Activated CD4-positive, alpha-beta T cell treated with anti-CD3 and anti-CD28 coated beads for 48 hours (primary cell): ENCODE measurements at regions not wholly inside any gene's neighbourhood (a gene's known extent, or its start where the extent isn't known, plus 50 kb on each side); places are given as distances from the start of the nearest gene placed in this dataset.

Experiments
- DNase-seq: peaks from one replicate; pipeline ENCODE4 v3.0.0-alpha.2; 2020

DNA sequence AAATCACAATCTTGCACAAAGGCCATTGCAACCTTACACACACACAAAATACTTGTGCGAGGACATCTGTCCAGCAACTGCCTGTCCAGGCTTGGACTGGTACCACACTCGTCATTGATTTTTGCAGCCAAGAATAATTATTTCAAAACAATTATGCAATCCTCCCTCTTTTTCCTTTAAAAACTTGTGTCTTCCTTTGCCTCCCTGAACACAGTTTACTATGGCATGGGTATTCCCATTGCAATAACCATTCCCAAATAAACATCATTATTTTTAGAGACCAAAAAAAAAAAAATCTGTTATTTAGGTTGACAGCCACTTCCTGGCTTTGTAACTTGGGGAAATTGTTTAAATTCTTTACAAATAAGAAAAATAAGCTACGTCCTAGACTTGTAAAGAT lies 54.0 kb downstream of the C11orf91 start:
- DNase-seq: no peak

DNA sequence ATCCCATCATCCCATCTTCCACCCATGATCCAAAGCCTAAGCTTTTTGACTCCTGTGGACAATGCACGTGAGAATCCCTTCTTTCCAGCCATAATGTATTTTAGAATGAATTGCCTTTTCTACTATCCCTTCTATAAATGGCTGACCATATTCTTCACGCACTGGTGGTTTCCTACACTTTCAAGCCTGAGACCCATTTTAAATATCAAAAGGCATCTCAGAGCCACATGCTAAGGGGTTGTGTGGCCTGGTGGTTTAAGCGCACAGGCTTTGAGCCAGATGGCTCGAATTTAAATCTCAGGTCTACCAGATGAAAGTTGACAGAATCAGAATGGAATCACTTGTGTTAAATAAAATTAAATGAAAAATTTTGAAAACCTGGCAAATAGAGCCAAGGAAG lies 54.5 kb downstream of the C11orf91 start:
- no peak for DNase-seq

DNA sequence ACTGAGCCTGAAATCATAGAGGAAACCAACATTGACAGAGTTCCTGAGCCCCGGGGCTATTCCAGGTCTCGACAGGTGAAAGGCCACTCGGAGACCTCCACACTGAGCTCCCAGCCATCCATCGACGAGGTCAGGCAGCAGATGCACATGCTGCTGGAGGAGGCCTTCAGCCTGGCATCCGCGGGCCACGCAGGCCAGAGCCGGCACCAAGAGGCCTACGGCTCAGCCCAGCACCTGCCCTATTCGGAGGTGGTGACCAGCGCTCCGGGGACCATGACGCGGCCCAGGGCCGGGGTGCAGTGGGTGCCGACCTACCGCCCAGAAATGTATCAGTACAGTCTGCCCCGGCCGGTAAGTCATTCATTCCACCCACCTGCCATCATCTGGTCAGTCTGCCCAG lies 54.9 kb downstream of the C11orf91 start:
- no peak for DNase-seq

DNA sequence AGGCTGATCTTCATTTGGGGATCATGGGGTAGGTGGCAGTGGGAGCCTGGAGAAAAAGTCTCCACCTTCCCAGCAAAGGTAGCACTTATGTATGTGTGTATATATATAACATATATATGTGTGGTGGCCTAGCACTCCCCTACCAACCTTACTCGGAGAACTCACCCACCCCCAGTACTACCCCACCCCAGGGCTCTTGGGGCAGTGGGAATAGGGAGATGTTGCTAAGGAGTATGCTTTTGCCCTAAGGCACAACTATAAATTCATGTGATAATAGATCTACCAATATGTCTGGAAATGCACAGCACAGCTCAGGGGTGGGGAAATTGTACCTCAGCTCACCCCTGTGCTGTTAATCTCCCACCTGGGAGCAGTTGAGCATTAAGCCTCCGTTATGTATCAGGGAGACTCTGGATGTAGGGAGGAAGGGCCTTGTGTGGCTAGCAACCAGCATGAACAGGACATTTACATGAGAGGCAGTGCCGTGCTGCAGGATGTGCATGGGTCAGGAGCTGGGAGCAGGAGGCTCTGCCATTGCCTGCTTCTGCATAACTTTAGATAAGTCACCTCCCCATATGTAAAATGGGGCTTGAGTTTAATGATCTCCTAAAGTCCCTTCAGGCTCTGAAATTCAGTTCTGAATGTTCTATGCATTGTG lies 57.3 kb downstream of the C11orf91 start:
- no peak for DNase-seq

DNA sequence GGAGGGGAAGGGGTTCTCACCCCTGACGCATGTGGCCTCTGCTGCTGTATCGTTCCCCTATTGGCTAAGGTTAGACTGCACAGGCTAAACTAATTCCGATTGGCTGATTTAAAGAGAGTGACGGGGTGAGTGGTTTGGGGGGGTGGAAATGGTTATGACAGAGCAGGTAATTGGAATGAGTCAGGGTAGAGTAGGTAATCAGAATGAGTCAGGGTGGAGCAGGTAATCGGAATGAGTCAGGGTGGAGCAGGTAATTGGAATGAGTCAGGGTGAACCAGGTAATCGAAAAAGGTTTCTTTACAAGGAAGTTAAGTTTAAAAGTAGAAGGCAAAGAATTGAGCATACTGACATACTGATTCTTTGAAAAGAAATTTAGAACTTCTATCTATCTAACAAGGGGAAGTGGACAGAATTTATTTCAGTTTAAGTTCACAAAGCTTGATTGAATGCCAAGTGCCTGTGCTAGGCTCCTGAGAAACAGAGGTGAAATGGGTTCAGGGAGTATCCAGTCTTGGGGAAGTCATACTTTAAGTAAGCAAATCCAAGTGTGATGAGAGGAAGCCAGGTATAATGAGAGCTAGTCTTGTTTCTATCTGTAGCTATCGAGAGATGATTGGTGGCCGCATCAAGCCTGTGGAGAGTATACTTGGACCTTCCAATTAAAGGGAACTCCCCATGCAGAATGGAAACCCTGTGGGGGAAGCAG lies 58.0 kb downstream of the C11orf91 start:
- peak; percentile 6 for DNase-seq

DNA sequence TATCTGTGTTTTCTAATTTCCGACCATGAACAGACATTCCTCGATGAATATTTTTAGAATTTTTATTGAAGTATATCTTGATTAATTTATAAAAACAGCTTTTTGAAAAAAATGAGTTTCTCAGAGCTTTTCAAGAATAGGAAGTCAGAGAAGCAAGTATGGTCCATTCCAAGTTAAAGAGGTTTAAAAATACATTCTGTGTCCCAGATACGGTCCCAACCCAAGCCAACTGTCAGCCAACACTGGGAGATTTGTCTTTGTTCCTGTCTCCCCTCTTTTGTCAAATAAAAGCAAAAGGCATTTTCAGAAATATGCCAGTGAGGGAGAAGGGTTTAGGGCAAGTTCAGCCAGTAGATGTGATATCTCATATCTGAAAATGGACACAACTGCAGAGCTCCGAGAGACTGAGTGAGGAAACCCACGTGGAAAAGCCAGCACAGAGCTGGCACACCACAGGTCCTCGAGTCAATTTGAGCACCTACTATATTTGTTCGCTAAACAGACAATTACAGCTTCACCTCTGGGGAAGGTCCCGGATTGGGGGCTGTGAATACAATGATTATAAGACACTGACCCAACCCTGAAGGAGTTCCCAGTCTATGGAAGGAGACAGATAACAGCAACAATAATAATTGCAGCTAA lies 59.8 kb downstream of the C11orf91 start:
- no peak for DNase-seq

DNA sequence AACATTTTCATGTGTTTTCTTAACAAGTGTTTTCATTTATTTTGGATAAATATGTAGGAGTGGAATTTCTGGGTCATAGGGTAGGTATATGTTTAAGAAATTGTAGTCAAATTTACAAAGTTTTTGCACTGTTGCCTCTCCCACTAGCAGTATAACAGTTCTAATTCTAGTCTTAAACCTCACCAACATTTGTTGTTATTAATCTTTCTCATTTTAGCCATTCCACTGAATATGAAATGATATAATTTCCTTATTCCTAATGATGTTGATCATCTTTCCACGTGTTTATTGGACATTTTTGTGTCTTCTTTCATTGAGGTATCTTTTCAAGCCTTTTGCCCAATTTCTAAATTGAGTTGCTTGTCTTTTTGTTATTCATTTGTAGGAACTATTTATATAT lies 62.0 kb downstream of the C11orf91 start:
- no peak for DNase-seq

DNA sequence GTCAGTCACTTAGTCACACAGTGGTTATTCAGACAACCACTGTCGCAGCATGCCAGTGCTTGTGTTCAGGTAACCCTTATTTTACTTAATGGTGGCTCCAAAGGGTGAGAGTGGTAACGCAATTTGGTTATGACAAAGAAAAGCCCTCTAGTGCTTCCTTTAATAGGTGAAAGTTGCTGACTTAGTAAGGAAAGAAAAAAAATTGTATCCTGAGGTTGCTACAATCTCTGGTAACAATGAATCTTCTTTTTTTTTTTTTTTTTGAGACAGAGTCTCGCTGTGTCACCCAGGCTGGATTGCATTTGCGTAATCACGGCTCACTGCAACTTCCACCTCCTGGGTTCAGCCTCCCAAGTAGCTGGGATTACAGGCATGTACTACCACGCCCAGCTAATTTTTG lies 64.5 kb downstream of the C11orf91 start:
- DNase-seq: no peak

DNA sequence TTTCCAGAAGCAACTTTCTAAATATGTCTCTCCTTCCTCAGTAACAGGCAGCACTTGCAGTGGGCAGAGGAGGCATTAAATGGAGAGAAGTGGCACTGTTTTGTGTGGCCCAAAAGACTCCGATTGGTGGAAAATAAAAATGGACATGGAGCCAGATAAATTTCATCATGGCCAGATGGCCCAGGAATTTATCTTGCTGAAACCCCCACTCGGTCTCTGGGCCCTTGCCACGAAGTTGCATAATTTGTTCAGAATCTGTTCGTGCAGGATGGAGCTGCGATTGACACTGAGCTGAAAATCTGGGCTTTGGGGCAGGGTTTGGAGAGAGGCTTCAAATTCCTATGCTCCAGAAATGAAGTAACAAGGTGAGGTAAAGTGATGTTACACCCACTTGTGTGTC lies 65.5 kb downstream of the C11orf91 start:
- no peak for DNase-seq

DNA sequence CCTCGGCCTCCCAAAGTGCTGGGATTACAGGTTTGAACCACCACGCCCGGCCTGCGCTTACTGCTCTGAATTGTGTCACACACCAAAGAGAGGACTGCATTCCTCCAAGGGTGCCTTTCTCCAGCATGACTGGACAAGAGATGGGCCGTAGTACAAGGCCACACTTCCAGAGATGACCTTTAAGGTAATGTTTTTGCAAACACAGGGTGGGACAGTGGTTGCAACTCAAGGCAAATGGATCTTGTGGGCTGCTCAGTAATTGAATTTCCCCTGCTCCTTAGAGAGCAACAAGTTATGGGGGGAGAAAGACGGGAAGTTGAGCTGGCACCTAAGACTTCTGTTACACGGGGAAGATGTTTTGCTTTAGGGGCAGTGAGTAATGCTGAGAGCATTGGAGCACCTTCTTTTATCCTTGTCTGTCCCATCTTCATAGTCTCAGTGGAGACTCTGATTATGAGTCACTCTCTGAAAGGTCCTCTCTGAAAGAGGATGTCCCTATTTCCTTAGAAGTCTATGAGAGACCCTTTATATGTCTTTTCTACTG lies 66.3 kb downstream of the C11orf91 start:
- DNase-seq: no peak

DNA sequence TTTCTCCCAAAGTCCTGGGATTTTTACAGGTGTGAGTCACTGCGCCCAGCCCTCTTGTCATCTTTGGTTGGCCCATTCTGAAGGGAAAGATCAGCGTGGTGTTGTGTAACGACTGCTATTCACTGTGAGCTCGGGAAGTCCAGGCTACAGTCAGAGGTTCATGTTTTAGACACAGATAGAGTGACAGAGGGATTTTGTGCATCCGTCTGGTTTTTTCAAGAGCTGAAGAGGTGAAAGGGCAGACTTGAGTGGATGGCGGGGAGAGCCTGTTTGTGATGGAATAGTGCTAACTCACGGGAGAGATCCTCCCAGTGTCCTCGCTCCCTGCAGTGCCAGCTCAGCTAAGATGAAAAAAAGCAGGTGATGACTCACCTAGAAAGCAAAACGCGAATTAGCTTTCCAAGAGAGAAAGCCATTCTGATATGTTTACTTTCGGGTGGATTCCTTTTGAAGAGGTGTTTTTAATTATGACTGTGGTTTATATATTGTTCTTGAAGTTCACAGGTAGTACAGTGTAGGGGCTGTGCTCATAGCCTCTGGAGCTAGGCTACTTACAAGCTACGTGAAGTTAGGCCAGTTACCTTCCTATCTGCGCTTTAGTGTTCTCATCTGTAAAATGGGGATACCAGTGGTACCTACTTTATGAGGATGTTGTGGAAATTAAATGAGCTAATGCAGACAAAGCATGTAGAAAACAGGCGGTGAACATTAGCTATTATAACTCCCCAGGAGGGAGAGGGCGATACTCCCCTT lies 67.2 kb downstream of the C11orf91 start:
- no peak for DNase-seq

DNA sequence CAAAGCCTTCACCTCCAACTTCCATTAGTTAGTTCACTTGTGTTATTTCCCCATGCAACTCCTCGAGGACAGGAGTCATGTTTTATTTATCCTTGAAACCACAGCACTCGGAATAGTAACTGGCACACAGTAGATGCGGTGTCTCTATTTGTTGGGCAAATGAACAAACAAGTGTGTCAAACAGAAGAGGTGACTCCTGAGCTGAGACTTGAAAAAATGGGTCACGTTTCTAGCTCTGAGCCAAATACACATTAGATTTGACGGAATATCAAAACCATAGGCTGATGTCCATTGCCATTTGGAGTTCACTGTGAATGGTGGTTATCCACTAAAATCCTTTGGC lies 68.9 kb downstream of the C11orf91 start:
- no peak for DNase-seq

DNA sequence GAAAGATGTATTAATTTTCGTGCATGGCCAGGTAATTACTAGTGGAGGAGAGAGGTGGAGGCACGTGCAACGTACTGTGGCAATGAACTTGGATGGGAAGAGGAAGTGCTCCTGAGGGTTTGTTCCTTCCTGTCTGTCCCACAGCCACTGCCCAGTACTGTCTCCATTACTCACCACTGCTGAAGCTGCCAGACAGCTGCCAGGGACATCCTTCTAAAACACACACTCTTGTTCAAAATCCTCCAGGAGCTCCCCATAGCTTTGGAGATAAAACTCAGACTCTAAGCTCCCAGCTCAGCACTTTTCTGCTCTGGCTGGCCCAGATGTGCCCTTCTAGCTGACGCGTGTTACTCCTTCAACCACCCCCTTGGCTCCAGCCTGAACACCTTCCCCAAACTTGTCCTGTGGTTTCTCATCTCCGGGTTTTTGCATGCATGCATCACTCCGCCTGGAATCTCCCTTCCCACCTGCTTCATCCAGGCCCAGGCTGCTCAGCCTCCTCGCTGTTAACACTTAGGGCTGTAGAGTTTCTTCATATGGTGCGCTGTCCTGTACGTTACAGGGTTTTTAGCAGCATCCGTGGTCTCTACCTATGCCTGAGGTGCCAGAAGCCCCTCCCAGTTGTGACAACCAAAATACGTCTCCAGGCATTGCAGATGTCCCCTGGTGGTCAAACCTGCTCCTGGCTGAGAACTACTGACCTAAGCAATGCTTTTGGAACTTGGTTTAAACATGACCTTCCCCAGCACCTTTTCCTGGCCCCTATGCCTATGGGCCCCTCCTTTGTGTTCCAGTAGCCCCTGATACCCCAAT lies 69.5 kb downstream of the C11orf91 start:
- DNase-seq: no peak

DNA sequence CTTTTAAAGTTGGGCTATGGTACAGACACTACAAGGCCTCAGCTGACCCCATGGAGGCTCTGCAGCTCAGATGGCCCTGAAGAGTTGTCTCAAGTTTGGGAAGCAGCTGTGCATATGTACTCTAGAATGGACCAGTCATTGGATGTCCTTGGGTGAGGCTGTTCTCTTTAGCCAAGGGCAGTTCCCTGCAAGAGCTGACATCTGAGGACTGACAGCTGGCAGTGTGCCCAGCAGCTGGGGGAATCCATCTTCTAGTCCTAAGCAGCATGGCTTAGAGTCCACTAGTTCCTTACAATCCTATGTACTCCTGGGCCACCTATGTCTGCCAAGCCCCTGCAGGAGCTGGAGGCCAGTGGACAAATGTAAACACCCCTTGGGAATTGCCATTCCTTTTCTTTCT lies 76.5 kb downstream of the C11orf91 start:
- no peak for DNase-seq

DNA sequence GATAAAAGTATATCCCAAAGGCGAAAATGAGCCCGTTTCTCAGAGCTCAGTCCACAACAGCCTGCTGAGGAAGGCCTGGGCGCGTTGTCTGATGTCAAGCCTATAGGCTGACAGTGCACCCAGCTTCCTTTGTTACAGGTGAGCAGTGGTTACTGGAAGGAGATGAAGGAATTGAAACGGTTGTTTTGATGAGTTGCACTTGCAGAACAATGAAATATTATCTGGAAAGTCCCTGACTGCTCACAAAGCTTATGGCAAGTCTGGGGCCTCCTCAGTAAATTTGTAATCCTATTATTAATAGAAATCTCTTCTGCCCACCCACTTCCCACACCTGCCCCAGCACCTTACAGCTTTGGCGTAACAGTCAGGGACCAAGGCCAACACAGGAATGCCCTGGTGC lies 77.8 kb downstream of the C11orf91 start:
- no peak for DNase-seq

DNA sequence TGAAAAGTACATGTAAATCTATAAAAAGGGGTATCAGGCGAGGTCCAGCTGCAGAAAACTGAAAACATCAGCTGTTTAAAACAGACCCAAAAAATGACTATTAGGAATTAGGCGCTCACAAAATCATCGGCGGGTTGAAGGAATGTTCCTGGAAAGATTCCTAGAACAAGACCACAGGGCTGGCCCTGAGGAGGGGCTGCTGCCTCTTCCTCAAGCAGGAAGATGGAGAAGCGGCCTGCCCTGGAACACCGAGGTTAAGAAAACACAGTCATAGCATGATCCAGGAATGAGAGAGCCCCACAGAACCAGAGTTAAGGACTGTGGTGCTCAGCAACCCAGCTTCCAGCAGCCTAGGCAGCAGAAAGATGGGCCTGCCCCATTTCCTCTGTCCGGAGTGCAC lies 78.4 kb downstream of the C11orf91 start:
- no peak for DNase-seq

DNA sequence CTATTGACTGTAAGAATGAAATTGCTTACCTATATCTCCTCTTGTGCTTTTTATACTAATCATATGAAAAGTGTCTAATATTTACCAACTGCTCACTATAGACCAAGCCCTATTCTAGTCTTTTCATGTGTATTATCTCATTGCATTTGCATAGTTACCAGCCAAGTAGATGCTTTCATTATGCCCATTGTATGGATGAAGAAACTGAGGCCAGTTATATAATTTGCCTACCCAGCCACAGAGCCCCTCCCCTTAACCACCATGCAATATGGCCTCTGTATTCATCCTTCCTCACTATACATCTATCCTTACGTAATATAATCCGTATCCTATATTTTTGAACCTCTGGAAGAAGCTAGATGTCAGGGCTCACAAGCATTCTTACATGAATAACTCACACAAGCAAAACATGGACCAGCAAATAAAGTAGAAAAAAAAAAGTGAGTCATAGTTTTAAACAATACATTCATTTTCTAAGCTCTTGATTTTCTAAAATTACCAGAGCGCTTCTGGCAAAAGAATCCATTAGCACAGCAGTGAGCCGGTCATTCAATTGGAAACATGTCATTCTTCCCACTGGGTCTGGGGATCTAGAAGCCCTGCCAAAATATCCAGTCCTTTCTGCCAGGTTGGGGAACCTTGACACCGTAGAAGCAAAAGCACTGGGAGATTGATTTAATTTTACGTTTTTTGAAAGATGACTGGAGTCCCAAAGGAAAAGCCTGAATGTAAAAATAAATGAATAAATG lies 80.0 kb downstream of the C11orf91 start:
- DNase-seq: no peak

DNA sequence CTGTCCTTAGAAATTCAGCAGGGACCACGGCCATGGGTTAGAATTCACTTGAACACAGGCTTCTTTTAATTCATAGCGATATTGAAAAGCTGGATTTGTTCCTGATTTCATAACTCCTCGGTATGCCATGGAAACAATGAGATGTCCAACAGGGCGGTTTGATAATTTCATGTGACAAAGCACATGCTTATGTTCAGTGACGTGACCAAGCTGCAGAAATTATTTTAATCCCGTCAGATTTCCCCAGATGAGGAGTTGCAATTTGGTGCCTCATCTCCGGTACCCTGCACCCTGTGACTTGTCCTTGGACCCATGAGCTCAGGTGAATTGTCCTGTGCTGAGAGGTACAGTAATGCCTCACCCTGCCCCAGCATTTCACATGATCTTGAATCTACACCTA lies 81.7 kb downstream of the C11orf91 start:
- DNase-seq: no peak

DNA sequence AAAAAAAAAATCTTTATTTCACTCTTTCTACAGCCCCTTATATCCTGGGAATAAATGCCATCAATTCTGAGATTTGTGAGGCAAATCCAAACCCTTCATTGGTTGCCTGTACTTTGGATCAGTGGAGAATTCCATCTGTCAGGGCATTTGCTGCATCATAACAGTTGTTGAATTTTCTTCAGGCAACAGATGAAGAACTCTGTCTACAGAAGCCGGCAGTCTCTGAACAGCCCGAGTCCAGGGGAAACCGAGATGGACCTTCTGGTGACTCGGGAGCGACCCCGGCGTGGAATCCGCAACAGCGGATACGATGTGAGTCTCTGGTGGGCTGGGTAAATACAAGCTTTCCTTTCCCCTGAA lies 82.3 kb downstream of the C11orf91 start:
- no peak for DNase-seq

DNA sequence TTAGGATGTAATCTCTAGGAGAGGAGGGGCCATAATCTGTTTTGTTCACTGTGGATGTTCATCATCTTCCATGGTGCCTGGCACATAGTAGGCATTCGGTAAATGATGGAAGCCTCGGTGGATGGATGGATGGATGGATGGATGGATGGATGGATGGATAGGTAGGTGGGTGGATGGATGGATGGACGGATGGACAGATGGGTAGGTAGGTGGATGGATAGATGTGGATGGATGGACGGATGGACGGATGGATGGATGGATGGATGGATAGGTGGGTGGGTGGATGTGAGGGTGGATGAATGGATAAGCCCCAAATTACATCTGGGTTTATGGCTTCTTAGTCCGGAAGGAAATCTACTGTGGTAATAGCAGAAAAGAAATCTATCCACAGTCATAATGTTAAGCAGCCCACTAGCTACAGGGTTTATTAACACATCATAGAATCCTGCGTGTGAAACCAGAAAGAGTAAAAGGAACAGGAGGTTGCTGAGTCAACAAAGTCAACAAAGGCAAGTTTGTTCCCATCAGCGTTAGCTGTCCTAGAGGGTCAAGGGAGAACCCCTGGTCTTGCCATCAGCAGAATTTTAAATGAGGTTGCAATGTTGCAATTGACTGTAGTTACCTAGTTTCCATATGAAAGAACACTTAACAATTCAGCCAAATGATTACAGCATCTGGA lies 82.8 kb downstream of the C11orf91 start:
- DNase-seq: no peak

DNA sequence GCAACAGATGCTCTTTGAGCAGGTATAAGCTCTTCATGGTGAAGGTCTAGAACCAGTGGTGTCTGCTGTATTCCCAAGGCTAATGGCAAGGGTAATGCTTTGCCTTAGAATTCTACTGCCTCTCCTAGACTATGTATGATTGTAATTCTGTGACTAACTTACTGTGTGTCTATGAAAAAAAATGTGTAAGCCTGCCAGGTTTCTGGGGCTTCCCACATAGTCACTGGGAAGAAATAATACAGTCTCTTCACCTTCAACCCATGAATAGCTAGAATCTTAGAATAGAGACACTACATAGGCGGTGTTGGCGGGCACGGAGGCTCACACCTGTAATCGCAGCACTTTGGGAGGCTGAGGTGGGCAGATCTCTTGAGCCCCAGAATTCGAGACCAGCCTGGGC lies 84.1 kb downstream of the C11orf91 start:
- DNase-seq: no peak
